Breast epithelium (tissue), 3 donors: ENCODE measurements at regions not wholly inside any gene's neighbourhood (a gene's known extent, or its start where the extent isn't known, plus 50 kb on each side); places are given as distances from the start of the nearest gene placed in this dataset.

Experiments
- CTCF ChIP-seq, 3 donors: fragments of 450-650 bp; IDR thresholded peaks; one replicate each; pipeline ENCODE4 v1.5.1; 2016 to 2017; ENCODE audit warnings: antibody characterized with exemption in 3 of 3, mild to moderate bottlenecking in 3 of 3, moderate library complexity in 3 of 3
- POLR2A ChIP-seq: fragments of 450-650 bp; IDR thresholded peaks from one replicate; pipeline ENCODE4 v1.6.1; 2016; ENCODE audit warnings: antibody characterized with exemption, mild to moderate bottlenecking, moderate library complexity

- TF ChIP-seq CTCF (IDR thresholded peaks at IDR 0.05) (no peak), POLR2A (no peak)
Measured at GRCh38 chr14:34362641-34363251, 99.3 kb downstream of the SPTSSA start.
